Epithelial cell of esophagus (primary cell): ENCODE measurements at regions not wholly inside any gene's neighbourhood (a gene's known extent, or its start where the extent isn't known, plus 50 kb on each side); places are given as distances from the start of the nearest gene placed in this dataset.

Experiments
- DNase-seq: peaks from one replicate; pipeline ENCODE4 v3.0.0; 2010; ENCODE audit warnings: low read depth
- H3K4me3 ChIP-seq: 2 replicates; pipeline ENCODE4 v1.5.1; 2011; ENCODE audit warnings: mild to moderate bottlenecking, low read length, control low read depth
- CTCF ChIP-seq: IDR thresholded peaks from 2 replicates; pipeline ENCODE4 v1.5.1; 2011; ENCODE audit warnings: low read depth, mild to moderate bottlenecking, low read length, control low read depth, inconsistent platforms; ENCODE audit not compliant: insufficient read depth; ENCODE audit errors: missing control alignments

- TF ChIP-seq CTCF = no peak
Measured at GRCh38 chr13:26973946-26974345, 197.7 kb downstream of the USP12 start.

GRCh38 chr13:26973295-26973694 is 198.3 kb downstream of the USP12 start:
- H3K4me3 ChIP-seq = no peak overlapping the region
- DNase-seq = no peak
- no peak for TF ChIP-seq CTCF

More at GRCh38 chr13:26973946-26974345, 197.7 kb downstream of the USP12 start:
- DNase-seq = no peak
- H3K4me3 ChIP-seq = no peak overlapping the region

DNA sequence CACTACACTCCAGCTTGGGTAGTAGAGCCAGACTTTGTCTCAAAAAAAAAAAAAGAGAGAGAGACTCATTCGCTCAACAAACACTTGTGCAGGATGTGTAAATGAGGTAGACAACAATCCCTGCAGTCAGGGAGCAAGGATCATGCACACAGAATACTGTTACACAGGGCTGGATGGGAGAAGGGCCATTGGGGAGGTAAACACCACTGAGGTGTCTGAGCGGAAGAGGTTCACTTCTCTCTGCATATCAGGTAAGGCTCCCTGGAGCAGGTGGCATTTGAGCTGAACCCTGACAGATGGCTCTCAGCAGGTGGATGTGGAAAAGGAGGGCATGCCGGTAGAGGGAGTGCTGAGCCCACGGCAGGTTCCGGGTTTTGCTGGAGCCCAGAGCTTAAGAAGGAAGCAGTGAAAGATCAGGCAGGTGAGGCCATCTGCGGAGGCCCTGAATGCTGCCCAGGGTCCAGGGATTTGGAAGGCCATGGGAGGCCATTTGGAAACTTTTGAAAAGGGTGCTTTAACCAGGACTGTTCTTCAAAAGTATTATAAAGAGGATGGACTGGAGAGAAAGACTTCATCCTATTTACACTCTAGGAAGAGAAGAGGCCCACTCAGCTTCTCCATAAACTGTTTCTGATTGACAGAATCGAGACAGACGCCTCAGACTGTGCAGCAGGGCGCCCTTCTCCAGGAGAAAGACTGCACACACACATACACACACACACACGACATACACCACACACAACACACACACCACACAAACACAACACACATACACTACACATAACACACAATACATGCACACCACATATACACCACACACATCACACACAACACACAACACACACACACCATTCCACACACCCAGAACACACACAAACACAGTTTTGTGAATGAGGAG is 199.4 kb downstream of the USP12 start:
- DNase-seq = peak; percentile 55
- peak; percentile 62 for TF ChIP-seq CTCF
- no peak overlapping the region for H3K4me3 ChIP-seq

DNA sequence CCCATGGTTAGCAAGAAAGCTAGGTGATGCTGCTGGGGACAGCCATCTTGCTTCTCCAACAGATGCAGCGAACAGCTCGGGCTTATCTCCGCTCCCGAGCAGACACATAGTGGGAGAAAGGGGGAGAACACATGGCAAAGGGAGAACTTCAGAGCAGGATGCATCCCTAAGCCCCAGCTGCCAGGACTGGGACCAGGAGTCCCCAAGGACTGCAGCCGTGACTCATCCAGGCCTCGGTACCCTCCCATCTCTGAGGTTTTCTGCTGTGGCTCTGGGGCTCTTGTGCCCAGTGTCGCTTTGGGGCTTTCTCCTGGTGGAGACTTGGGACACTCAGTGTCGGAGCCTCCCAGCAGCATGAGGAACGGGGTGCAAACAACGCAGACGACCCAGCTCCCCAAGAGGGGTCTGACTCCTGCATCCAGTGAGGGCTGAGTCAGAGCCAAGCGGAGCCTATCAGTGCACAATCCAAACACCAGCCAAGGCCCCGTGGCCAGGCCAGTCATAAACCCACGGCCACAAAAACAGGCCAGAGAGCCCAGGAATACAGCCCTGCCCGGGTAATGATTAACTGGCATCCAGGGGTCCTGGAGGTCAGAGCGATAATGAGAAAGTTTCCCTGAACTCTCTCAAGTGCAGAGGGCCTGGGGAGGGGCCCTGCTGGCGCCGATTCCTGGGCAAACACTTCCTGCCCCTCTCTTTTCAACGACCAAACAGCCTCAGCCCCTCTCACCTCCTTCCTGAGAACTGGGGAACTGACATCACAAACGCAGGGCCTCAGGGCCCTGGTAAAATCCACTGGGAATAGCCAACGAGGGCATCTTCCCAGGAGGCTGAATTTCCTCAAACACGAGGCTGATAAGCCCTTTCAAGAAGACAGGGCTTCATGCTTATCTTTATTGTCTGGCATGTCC is 202.9 kb downstream of the USP12 start:
- no peak for DNase-seq
- TF ChIP-seq CTCF = no peak
- no peak overlapping the region for H3K4me3 ChIP-seq

GRCh38 chr13:26967119-26968038 is 204.2 kb downstream of the USP12 start:
- no peak for TF ChIP-seq CTCF
- DNase-seq = no peak
- no peak overlapping the region for H3K4me3 ChIP-seq

DNA sequence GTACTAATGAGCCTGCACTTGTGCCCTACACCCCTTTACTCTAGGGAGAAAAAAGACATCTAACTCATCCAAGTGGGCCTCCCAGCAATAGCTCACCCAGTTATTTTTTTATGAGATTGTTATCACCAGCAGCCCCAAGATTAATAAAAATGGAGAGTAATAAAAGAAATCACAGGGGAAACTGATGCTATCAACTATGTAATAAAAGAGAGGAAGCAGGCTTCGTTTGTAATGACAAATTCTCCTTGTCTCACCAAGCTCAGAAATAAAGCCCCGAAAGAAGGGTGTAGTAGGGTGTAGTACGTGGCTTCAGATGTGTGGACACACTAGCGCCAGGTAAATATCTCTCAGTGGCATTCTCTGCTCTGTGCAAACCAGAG is 204.9 kb downstream of the USP12 start:
- no peak overlapping the region for H3K4me3 ChIP-seq
- TF ChIP-seq CTCF = no peak
- DNase-seq = no peak
